Karpas-422 (cell line): ENCODE measurements at regions not wholly inside any gene's neighbourhood (a gene's known extent, or its start where the extent isn't known, plus 50 kb on each side); places are given as distances from the start of the nearest gene placed in this dataset.
A peak's percentile ranks its signal among the peaks of the same experiment; 100 is the strongest.
"Not testable (repeated sequence)": the region's sequence is repeated elsewhere in the genome, so short reads cannot be mapped to it uniquely, and the experiment has no call there.

Source experiments
- DNase-seq: peaks from one replicate; pipeline ENCODE4 v3.0.0-alpha.2; 2015
- H2AFZ ChIP-seq: fragments of 200-600 bp; sonication (generic); 2 replicates; pipeline ENCODE4 v1.6.1; 2014; ENCODE audit warnings: antibody characterized with exemption, low read length, mixed read lengths
- H3K27ac ChIP-seq: fragments of 200-600 bp; sonication (generic); 2 replicates; pipeline ENCODE4 v1.5.1; 2014; ENCODE audit warnings: mild to moderate bottlenecking, low read length, moderate library complexity
- H3K27me3 ChIP-seq: fragments of 200-600 bp; sonication (generic); 2 replicates; pipeline ENCODE4 v1.6.1; 2014; ENCODE audit warnings: low read length, mixed read lengths
- H3K36me3 ChIP-seq: fragments of 200-600 bp; sonication (generic); 2 replicates; pipeline ENCODE4 v1.6.1; 2014; ENCODE audit warnings: low read length, mixed read lengths; ENCODE audit not compliant: insufficient read depth
- H3K4me1 ChIP-seq: fragments of 200-600 bp; sonication (generic); 2 replicates; pipeline ENCODE4 v1.6.1; 2014; ENCODE audit warnings: mild to moderate bottlenecking, low read length, mixed read lengths
- H3K4me2 ChIP-seq: fragments of 200-600 bp; sonication (generic); 2 replicates; pipeline ENCODE4 v1.6.1; 2014; ENCODE audit warnings: low read length, low read depth, mild to moderate bottlenecking; ENCODE audit not compliant: poor library complexity, severe bottlenecking
- H3K4me3 ChIP-seq: fragments of 200-600 bp; sonication (generic); 2 replicates; pipeline ENCODE4 v1.5.1; 2014; ENCODE audit warnings: mild to moderate bottlenecking, antibody characterized with exemption, low read length, mixed read lengths
- H3K79me2 ChIP-seq: fragments of 200-600 bp; sonication (generic); 2 replicates; pipeline ENCODE4 v1.6.1; 2014; ENCODE audit warnings: mild to moderate bottlenecking, low read length, mixed read lengths
- H3K9ac ChIP-seq: fragments of 200-600 bp; sonication (generic); 2 replicates; pipeline ENCODE4 v1.6.0; 2014; ENCODE audit warnings: low read length
- H3K9me2 ChIP-seq: fragments of 200-600 bp; sonication (generic), shearing (Covaris generic); replicated peaks from 2 replicates; pipeline ENCODE4 v1.6.0; 2014; ENCODE audit warnings: mild to moderate bottlenecking, low read length, moderate library complexity; ENCODE audit not compliant: insufficient read depth
- H3K9me3 ChIP-seq: fragments of 300-700, 200-600 bp; sonication (generic); 2 replicates; pipeline ENCODE4 v1.6.1; 2014; ENCODE audit warnings: low read length, mixed read lengths
- H4K20me1 ChIP-seq: fragments of 200-600 bp; sonication (generic); 2 replicates; pipeline ENCODE4 v1.6.1; 2014; ENCODE audit warnings: mild to moderate bottlenecking, antibody characterized with exemption, low read length, low read depth; ENCODE audit not compliant: insufficient read depth

- no peak overlapping the region for H3K27ac ChIP-seq
- H3K4me2 ChIP-seq = no peak overlapping the region
- H4K20me1 ChIP-seq = no peaks in the 10 kb centered on the region
- H3K4me1 ChIP-seq = no peaks in the 10 kb centered on the region
- H2AFZ ChIP-seq = no peak overlapping the region
- H3K27me3 ChIP-seq = no peaks in the 10 kb centered on the region
- no peaks in the 10 kb centered on the region for H3K79me2 ChIP-seq
- no peak overlapping the region for H3K9ac ChIP-seq
- H3K4me3 ChIP-seq = no peak overlapping the region
- H3K36me3 ChIP-seq = no peaks in the 10 kb centered on the region
- peaks cover 32% of the 10 kb centered on the region for H3K9me3 ChIP-seq
- H3K9me2 ChIP-seq = no peaks in the 10 kb centered on the region
- DNase-seq = no peak
These were observed 340.0 kb upstream of the STXBP6 start for GRCh38 chr14:25389948-25390347.

GRCh38 chr14:25381498-25381897 lies 331.6 kb upstream of the STXBP6 start:
- Histone ChIP-seq H3K4me3 (no peak overlapping the region), H3K4me1 (no peaks in the 10 kb centered on the region), H3K9ac (no peak overlapping the region), H3K27me3 (no peaks in the 10 kb centered on the region), H3K79me2 (no peaks in the 10 kb centered on the region), H2AFZ (no peak overlapping the region), H3K4me2 (no peak overlapping the region), H3K9me3 (peaks cover 41% of the 10 kb centered on the region), H3K9me2 (no peaks in the 10 kb centered on the region), H4K20me1 (no peaks in the 10 kb centered on the region), H3K27ac (no peak overlapping the region), H3K36me3 (no peaks in the 10 kb centered on the region)
- peak; percentile 63 for DNase-seq

GRCh38 chr14:25375639-25376038 lies 325.7 kb upstream of the STXBP6 start:
- no peaks in the 10 kb centered on the region for H3K4me1 ChIP-seq
- H4K20me1 ChIP-seq = no peaks in the 10 kb centered on the region
- no peak overlapping the region for H3K4me3 ChIP-seq
- no peak overlapping the region for H3K27ac ChIP-seq
- no peaks in the 10 kb centered on the region for H3K79me2 ChIP-seq
- no peaks in the 10 kb centered on the region for H3K36me3 ChIP-seq
- peaks cover 51% of the 10 kb centered on the region for H3K9me3 ChIP-seq
- no peak overlapping the region for H3K9ac ChIP-seq
- H3K27me3 ChIP-seq = no peaks in the 10 kb centered on the region
- no peaks in the 10 kb centered on the region for H3K9me2 ChIP-seq
- H3K4me2 ChIP-seq = no peak overlapping the region
- H2AFZ ChIP-seq = no peak overlapping the region
- DNase-seq = no peak

- no peak overlapping the region for H2AFZ ChIP-seq
- H3K9ac ChIP-seq = no peak overlapping the region
- no peak for DNase-seq
- H3K4me2 ChIP-seq = no peak overlapping the region
- no peaks in the 10 kb centered on the region for H3K36me3 ChIP-seq
- no peaks in the 10 kb centered on the region for H3K27me3 ChIP-seq
- no peaks in the 10 kb centered on the region for H4K20me1 ChIP-seq
- no peaks in the 10 kb centered on the region for H3K9me2 ChIP-seq
- no peaks in the 10 kb centered on the region for H3K79me2 ChIP-seq
- peak overlapping the region; percentile 1; the same call in 1 of the 2 replicates for H3K4me3 ChIP-seq
- no peaks in the 10 kb centered on the region for H3K4me1 ChIP-seq
- peaks cover 43% of the 10 kb centered on the region for H3K9me3 ChIP-seq
- H3K27ac ChIP-seq = no peak overlapping the region
These were observed 321.1 kb upstream of the STXBP6 start for GRCh38 chr14:25371068-25371467.

- H3K27me3 ChIP-seq, H2AFZ ChIP-seq, H3K9ac ChIP-seq, H3K36me3 ChIP-seq, H3K4me2 ChIP-seq, H4K20me1 ChIP-seq, H3K9me2 ChIP-seq, H3K79me2 ChIP-seq, H3K4me3 ChIP-seq, H3K4me1 ChIP-seq, H3K27ac ChIP-seq: not testable (repeated sequence)
- peak; percentile 7 for DNase-seq
- H3K9me3 ChIP-seq = peaks cover 40% of the 10 kb centered on the region
These were observed 320.1 kb upstream of the STXBP6 start for GRCh38 chr14:25370057-25370456.

DNA sequence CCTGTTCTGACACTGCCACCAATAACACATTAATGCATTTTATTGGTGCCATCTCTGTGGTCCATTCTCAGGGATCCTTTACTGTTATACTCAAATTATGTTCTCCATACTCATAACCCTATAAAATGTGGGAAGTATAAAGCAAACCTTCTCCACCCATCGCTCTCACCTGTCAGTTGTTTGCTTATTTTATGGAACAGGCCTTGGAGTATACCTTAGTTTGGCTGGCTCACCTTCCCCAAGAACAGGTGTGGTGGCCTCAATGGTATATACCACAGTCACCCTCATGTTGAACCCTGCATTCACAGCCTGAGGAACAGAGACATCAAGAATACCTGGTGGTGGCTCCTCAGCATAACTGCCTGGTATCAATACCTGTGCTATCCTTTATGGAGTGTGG lies 308.4 kb upstream of the STXBP6 start:
- H3K79me2 ChIP-seq = no peaks in the 10 kb centered on the region
- H3K4me1 ChIP-seq = no peaks in the 10 kb centered on the region
- H3K27ac ChIP-seq = no peak overlapping the region
- H2AFZ ChIP-seq = no peak overlapping the region
- no peak overlapping the region for H3K4me3 ChIP-seq
- peaks cover 60% of the 10 kb centered on the region for H3K9me3 ChIP-seq
- H3K4me2 ChIP-seq = no peak overlapping the region
- no peaks in the 10 kb centered on the region for H3K36me3 ChIP-seq
- H4K20me1 ChIP-seq = no peaks in the 10 kb centered on the region
- no peaks in the 10 kb centered on the region for H3K27me3 ChIP-seq
- H3K9me2 ChIP-seq = no peaks in the 10 kb centered on the region
- no peak for DNase-seq
- H3K9ac ChIP-seq = no peak overlapping the region

GRCh38 chr14:25351269-25351668 lies 301.3 kb upstream of the STXBP6 start:
- H3K9me3 ChIP-seq = peaks cover 56% of the 10 kb centered on the region
- no peaks in the 10 kb centered on the region for H3K9me2 ChIP-seq
- no peak overlapping the region for H3K4me3 ChIP-seq
- H4K20me1 ChIP-seq = no peaks in the 10 kb centered on the region
- H3K79me2 ChIP-seq = no peaks in the 10 kb centered on the region
- no peaks in the 10 kb centered on the region for H3K4me1 ChIP-seq
- no peak for DNase-seq
- H3K27me3 ChIP-seq = no peaks in the 10 kb centered on the region
- no peak overlapping the region for H3K27ac ChIP-seq
- no peak overlapping the region for H3K4me2 ChIP-seq
- no peak overlapping the region for H3K9ac ChIP-seq
- no peaks in the 10 kb centered on the region for H3K36me3 ChIP-seq
- H2AFZ ChIP-seq = no peak overlapping the region

- Histone ChIP-seq H3K27ac (no peak overlapping the region), H3K36me3 (no peaks in the 10 kb centered on the region), H3K4me3 (no peak overlapping the region), H3K9me3 (peaks cover 58% of the 10 kb centered on the region), H3K4me1 (no peaks in the 10 kb centered on the region), H3K9me2 (no peaks in the 10 kb centered on the region), H4K20me1 (no peaks in the 10 kb centered on the region), H2AFZ (no peak overlapping the region), H3K4me2 (no peak overlapping the region), H3K79me2 (no peaks in the 10 kb centered on the region), H3K27me3 (no peaks in the 10 kb centered on the region), H3K9ac (no peak overlapping the region)
- no peak for DNase-seq
These were observed 300.9 kb upstream of the STXBP6 start for GRCh38 chr14:25350802-25351201.

GRCh38 chr14:25350021-25350420 lies 300.1 kb upstream of the STXBP6 start:
- Histone ChIP-seq H3K9ac (no peak overlapping the region), H3K27me3 (no peaks in the 10 kb centered on the region), H3K4me2 (no peak overlapping the region), H3K9me2 (no peaks in the 10 kb centered on the region), H3K9me3 (peaks cover 61% of the 10 kb centered on the region), H3K4me1 (no peaks in the 10 kb centered on the region), H2AFZ (no peak overlapping the region), H3K36me3 (no peaks in the 10 kb centered on the region), H3K27ac (no peak overlapping the region), H4K20me1 (no peaks in the 10 kb centered on the region), H3K4me3 (no peak overlapping the region), H3K79me2 (no peaks in the 10 kb centered on the region)
- no peak for DNase-seq
